Liver (tissue), 3 donors: ENCODE measurements at regions not wholly inside any gene's neighbourhood (a gene's known extent, or its start where the extent isn't known, plus 50 kb on each side); places are given as distances from the start of the nearest gene placed in this dataset.

Experiments used
- ATF3 ChIP-seq: IDR thresholded peaks from 2 replicates; pipeline ENCODE4 v1.6.1; 2016; ENCODE audit warnings: antibody characterized with exemption
- CTCF ChIP-seq: fragments of 150-350 bp; IDR thresholded peaks from 2 replicates; pipeline ENCODE4 v1.5.1; 2017; ENCODE audit warnings: improper control_type of control experiment, low read depth, low read length; ENCODE audit not compliant: missing input control
- FOXA1 ChIP-seq: IDR thresholded peaks from 2 replicates; pipeline ENCODE4 v1.6.1; 2016; ENCODE audit warnings: antibody characterized with exemption
- JUND ChIP-seq, 2 donors: IDR thresholded peaks; 2 replicates each; pipeline ENCODE4 v1.6.1; 2016; ENCODE audit warnings: antibody characterized with exemption in 2 of 2
- RAD21 ChIP-seq, 2 donors: IDR thresholded peaks; 2 replicates each; pipeline ENCODE4 v1.6.1; 2016; ENCODE audit warnings: antibody characterized with exemption in 2 of 2, mild to moderate bottlenecking in 2 of 2
- YY1 ChIP-seq: IDR thresholded peaks from 2 replicates; pipeline ENCODE4 v1.6.1; 2016; ENCODE audit warnings: antibody characterized with exemption, mild to moderate bottlenecking
- donor health status: healthy.
- donor health status: healthy.

- TF ChIP-seq CTCF = no peak
- TF ChIP-seq JUND (IDR thresholded peaks at IDR 0.05) = no peak
- TF ChIP-seq RAD21 (IDR thresholded peaks at IDR 0.05) = no peak
- TF ChIP-seq YY1 = no peak
- TF ChIP-seq ATF3 = no peak
- TF ChIP-seq FOXA1 = no peak
Observed at GRCh38 chr1:55662875-55663274, 447.7 kb upstream of the USP24 start.
